ENCODE measurements at regions not wholly inside any gene's neighbourhood (a gene's known extent, or its start where the extent isn't known, plus 50 kb on each side); places are given as distances from the start of the nearest gene placed in this dataset.

DNA sequence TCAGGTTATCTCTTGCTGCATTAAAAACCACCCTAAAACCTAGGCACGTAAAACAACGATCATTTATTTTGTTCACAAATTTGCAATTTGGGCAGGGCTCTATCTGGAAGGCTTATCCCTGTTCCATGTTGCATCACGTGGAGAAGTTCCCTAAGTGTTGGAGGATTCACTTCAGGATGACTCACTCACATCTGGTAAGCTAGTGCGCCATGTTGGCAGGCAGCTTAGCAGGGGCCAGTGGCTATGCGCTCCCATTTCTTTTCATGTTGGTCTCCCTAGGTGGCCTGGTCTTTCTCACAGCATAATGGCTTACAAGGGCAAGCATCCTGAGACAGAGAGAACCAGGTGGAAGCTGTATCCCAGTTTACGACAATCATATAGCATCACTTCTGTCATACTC is 226.8 kb downstream of the BLID start:
- dilution Hi-C loops (cut with MboI; ENCODE audit: extremely low pct_ligation_motif_present, low sequenced_read_pairs): no loop called here
- Histone ChIP-seq H3K27me3 (ENCODE audit: control insufficient read depth, extremely low read depth, insufficient read depth, low read length) (no peaks in the 10 kb centered on the region), H4K20me1 (ENCODE audit: control insufficient read depth, extremely low read depth, insufficient read depth, low read length) (no peaks in the 10 kb centered on the region), H3K4me3 (ENCODE audit: control insufficient read depth in 2 of 3, extremely low read depth in 1 of 3, insufficient read depth in 2 of 3, low read depth in 1 of 3, low read length in 3 of 3) (no peak overlapping the region), H2AFZ (ENCODE audit: control insufficient read depth, low read length) (no peak overlapping the region), H3K36me3 (ENCODE audit: control insufficient read depth in 2 of 2, extremely low read depth in 1 of 2, insufficient read depth in 2 of 2, low read length in 2 of 2) (no peaks in the 10 kb centered on the region), H3K9me1 (ENCODE audit: control insufficient read depth, extremely low read depth, insufficient read depth, low read length) (no peaks in the 10 kb centered on the region), H3K4me1 (ENCODE audit: control insufficient read depth, extremely low read depth, insufficient read depth, low read length) (peaks cover 46% of the 10 kb centered on the region), H3K9ac (ENCODE audit: control insufficient read depth, extremely low read depth, insufficient read depth, low read length) (no peak overlapping the region), H3K9me3 (ENCODE audit: control insufficient read depth, low read depth, low read length) (no peaks in the 10 kb centered on the region), H3K27ac (ENCODE audit: control insufficient read depth, insufficient read depth, low read length) (no peak overlapping the region), H3K4me2 (ENCODE audit: control insufficient read depth, extremely low read depth, insufficient read depth, low read depth, low read length) (no peak overlapping the region), H3K79me2 (ENCODE audit: control insufficient read depth, insufficient read depth, low read length) (no peaks in the 10 kb centered on the region)
- no peak for DNase-seq (ENCODE audit: low read depth, low spot score)
- no peak for FAIRE-seq
- no peak for TF ChIP-seq EZH2 (IDR thresholded peaks at IDR 0.05; ENCODE audit: low read length)
- TF ChIP-seq CTCF (optimal IDR thresholded peaks at IDR 0.05 in 1 of 3, IDR thresholded peaks at IDR 0.05 in 1 of 3, conservative IDR thresholded peaks at IDR 0.05 in 1 of 3; ENCODE audit: extremely low read depth in 1 of 3, insufficient read depth in 2 of 3, low read length in 3 of 3): no peak

- no peaks in the 10 kb centered on the region for H3K36me3 ChIP-seq (ENCODE audit: control insufficient read depth in 2 of 2, extremely low read depth in 1 of 2, insufficient read depth in 2 of 2, low read length in 2 of 2)
- no peaks in the 10 kb centered on the region for H3K9me1 ChIP-seq (ENCODE audit: control insufficient read depth, extremely low read depth, insufficient read depth, low read length)
- DNase-seq (ENCODE audit: low read depth, low spot score): no peak
- FAIRE-seq: no peak
- dilution Hi-C loops (cut with MboI; ENCODE audit: extremely low pct_ligation_motif_present, low sequenced_read_pairs): no loop called here
- H3K27me3 ChIP-seq (ENCODE audit: control insufficient read depth, extremely low read depth, insufficient read depth, low read length): no peaks in the 10 kb centered on the region
- H3K4me3 ChIP-seq (ENCODE audit: control insufficient read depth in 2 of 3, extremely low read depth in 1 of 3, insufficient read depth in 2 of 3, low read depth in 1 of 3, low read length in 3 of 3): no peak overlapping the region
- no peaks in the 10 kb centered on the region for H3K9me3 ChIP-seq (ENCODE audit: control insufficient read depth, low read depth, low read length)
- no peak overlapping the region for H2AFZ ChIP-seq (ENCODE audit: control insufficient read depth, low read length)
- H3K27ac ChIP-seq (ENCODE audit: control insufficient read depth, insufficient read depth, low read length): no peak overlapping the region
- H3K4me2 ChIP-seq (ENCODE audit: control insufficient read depth, extremely low read depth, insufficient read depth, low read depth, low read length): no peak overlapping the region
- H4K20me1 ChIP-seq (ENCODE audit: control insufficient read depth, extremely low read depth, insufficient read depth, low read length): no peaks in the 10 kb centered on the region
- H3K9ac ChIP-seq (ENCODE audit: control insufficient read depth, extremely low read depth, insufficient read depth, low read length): no peak overlapping the region
- no peaks in the 10 kb centered on the region for H3K79me2 ChIP-seq (ENCODE audit: control insufficient read depth, insufficient read depth, low read length)
- TF ChIP-seq CTCF (optimal IDR thresholded peaks at IDR 0.05 in 1 of 3, IDR thresholded peaks at IDR 0.05 in 1 of 3, conservative IDR thresholded peaks at IDR 0.05 in 1 of 3; ENCODE audit: extremely low read depth in 1 of 3, insufficient read depth in 2 of 3, low read length in 3 of 3) (no peak), EZH2 (IDR thresholded peaks at IDR 0.05; ENCODE audit: low read length) (no peak)
- H3K4me1 ChIP-seq (ENCODE audit: control insufficient read depth, extremely low read depth, insufficient read depth, low read length): peaks cover 35% of the 10 kb centered on the region
Measured at GRCh38 chr11:121887976-121888557, 227.9 kb downstream of the BLID start.

Data from keratinocyte (primary cell).